ENCODE measurements at regions not wholly inside any gene's neighbourhood (a gene's known extent, or its start where the extent isn't known, plus 50 kb on each side); places are given as distances from the start of the nearest gene placed in this dataset.
"Not testable (repeated sequence)": the region's sequence is repeated elsewhere in the genome, so short reads cannot be mapped to it uniquely, and the experiment has no call there.

- DNase-seq (ENCODE audit: low spot score), result no peak
Observed at GRCh38 chr22:26769663-26770062, 112.3 kb downstream of the MIAT start.

DNA sequence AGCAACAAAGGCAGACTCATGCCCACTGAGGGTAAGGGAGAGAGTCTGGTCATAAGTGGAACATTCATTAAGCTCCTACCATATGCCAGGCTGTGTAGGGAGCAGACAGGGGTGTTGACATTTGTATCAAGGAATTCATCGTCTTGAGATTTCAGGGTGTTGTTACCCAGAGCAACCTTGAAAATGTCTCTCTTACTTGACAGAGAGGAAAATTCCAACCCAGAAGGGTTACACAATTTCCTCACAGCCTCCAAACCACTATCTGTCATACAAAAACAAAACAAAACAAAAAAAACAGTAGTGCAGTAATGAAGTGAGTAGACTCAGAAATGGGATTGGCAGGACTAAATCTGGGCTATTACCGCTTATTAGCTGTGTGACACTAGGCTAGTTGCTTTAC lies 113.2 kb downstream of the MIAT start:
- DNase-seq (ENCODE audit: low spot score), result no peak

DNA sequence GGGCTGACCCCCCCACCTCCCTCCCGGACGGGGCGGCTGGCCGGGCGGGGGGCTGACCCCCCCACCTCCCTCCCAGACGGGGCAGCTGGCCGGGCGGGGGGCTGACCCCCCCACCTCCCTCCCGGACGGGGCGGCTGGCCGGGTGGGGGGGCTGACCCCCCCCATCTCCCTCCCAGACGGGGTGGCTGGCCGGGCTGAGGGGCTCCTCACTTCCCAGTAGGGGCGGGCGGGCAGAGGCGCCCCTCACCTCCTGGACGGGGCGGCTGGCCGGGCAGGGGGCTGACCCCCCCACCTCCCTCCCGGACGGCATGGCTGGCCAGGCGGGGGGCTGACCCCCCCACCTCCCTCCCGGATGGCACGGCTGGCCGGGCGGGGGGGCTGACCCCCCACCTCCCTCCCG lies 115.7 kb downstream of the MIAT start:
- DNase-seq (ENCODE audit: low spot score), result not testable (repeated sequence)

DNA sequence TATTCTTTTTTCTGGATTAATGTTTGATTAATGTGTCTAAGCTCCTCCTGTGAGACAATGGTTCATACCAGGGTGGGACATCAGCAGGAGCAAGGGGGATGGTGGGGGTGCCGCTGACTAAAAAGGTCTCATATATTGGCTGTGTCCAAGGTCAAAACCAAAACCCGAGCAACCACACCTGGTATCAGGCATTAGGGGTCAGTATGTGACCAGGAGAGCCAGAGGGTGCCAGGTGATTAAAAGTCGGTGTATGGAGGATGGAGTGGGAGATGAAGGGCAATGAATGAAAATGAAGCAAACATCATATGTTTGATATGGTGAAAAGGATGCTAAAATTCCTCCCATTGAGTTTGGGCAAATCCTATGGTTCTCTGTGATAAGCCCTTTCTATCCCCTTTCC lies 118.0 kb downstream of the MIAT start:
- no peak for DNase-seq (ENCODE audit: low spot score)

DNA sequence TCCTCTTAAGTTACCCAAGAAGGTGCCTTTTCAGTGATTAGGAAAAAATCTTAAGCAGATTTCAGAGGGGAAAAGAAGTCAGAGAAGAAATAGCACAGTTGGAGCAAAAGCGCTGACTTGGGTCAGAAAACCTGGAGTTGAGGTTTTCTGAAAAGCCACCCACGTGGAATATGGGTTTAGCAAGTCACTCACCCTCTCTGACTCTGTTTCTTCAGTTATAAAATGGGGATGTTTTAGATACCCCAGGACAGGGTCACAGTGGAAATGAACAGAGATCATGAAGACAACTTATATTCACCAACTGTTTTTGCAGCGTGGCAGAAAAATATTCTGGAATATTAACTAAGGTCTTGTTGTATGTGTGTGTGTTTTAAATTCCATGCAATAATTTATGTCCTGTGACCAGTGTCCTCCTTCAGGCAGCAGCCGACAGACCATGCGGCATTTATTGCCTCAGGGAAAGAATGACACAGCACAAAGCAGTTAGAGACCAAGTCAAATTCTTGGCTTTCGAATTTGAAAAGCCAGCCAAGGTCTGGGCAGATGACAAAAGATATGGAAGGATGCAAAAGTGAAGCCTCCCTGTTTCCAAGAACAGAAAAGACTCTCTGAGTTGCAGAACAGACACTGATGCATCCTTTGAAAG lies 119.9 kb downstream of the MIAT start:
- no peak for DNase-seq (ENCODE audit: low spot score)

DNA sequence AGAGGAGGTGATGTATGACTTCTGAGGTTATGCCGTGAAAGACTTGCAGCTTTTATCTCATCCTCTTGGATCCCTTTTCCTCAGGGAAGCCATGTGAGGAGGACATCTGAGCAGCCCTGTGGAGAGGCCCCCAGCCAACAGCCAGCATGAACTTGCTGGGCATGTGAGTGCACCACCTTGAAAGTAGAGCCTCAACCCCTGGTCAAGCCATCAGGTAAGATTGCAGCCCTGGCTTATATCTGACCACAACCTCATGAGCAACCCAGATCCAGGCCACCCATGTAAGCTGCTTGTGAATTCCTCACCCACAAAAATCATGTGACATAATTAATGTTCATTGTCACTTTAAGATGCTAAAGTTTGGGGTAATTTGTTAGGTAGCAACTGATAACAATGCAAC lies 121.0 kb downstream of the MIAT start:
- no peak for DNase-seq (ENCODE audit: low spot score)

DNA sequence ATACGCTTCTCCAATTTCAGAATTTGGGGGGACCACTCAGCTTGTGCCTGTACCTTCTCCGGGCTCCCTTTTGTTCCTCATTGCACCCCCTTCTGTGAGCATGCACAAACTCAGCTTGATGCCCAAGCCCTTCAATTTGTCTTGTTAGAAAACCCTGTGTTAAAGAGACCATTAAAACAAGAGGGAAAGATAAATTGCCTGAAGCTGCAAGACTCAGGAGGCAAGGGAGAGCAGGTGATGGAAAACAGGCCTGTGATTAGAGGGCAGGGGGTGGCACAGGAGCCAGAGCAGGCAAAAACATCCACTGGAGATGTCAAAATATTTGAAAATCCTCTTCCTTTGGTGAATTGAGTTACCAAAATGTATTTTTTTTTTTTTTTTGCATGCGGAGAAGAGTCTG lies 121.7 kb downstream of the MIAT start:
- no peak for DNase-seq (ENCODE audit: low spot score)

- DNase-seq (ENCODE audit: low spot score), result no peak
Observed at GRCh38 chr22:26779929-26780328, 122.5 kb downstream of the MIAT start.

- DNase-seq (ENCODE audit: low spot score), result no peak
Observed at GRCh38 chr22:26780521-26780920, 123.1 kb downstream of the MIAT start.

GRCh38 chr22:26781062-26781461 lies 123.7 kb downstream of the MIAT start:
- DNase-seq (ENCODE audit: low spot score), result no peak

DNA sequence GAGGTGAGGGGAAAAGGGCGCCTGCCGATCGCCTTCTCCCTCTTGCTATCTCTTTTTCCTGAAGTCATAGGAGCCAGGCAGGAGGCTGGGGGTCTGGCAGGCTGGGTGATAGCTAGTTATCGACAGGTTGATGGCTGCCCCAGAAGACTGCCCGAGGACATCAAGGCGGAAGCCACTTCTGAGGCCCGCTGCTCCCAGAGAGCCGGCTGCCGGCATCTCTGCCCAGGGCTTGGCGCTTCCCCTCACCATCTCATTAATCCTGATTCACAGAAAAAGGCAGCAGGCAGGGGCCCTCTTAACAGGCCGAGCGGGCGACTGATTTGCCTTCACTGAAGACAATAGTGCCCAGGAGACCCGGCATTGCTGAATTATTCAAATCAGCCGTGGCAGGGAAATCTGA lies 124.2 kb downstream of the MIAT start:
- no peak for DNase-seq (ENCODE audit: low spot score)

- DNase-seq (ENCODE audit: low spot score), result no peak
Observed at GRCh38 chr22:26783885-26784284, 126.5 kb downstream of the MIAT start.

GRCh38 chr22:26784772-26785171 lies 127.4 kb downstream of the MIAT start:
- DNase-seq (ENCODE audit: low spot score), result no peak

- DNase-seq (ENCODE audit: low spot score), result no peak
Observed at GRCh38 chr22:26785932-26786331, 128.5 kb downstream of the MIAT start.

- no peak for DNase-seq (ENCODE audit: low spot score)
Observed at GRCh38 chr22:26786398-26786797, 129.0 kb downstream of the MIAT start.

DNA sequence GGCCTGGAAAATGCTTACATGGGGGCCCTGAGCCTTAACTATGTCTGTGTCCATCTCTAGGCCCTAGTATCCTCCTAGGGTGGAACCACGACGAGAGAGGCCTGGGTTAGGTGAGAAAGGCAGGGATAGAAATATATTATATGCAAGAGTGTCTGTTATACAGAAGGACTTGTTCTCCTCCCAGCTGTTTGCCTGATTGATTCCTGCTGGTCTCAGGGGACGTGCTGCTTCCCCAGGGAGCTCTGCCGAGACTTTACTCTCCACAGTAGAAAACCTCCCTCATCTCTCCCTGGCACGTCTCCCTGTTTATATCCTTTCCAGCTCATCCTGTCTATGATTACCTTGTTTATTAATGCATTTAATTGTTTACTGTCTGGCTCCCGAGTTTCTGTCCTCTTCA lies 132.6 kb downstream of the MIAT start:
- no peak for DNase-seq (ENCODE audit: low spot score)

DNA sequence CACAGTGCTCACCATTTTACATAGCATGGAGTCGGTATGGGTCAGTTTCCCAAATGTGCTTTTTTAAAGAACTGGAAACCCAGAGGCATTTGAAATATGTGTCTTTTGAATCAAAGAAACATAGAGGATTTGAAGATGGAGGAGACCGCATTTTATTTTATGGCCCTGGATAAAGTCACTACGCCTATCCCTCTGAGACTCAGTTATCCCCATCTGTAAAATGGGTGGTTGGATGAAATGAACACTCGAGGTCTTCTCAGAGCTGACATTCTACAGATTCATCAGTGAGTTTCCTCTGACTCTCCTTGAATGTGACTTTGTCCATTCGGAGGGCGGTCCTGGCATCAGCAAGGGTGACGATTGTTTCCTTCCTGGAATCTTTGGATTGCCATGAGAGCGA lies 135.1 kb downstream of the MIAT start:
- DNase-seq (ENCODE audit: low spot score), result no peak

DNA sequence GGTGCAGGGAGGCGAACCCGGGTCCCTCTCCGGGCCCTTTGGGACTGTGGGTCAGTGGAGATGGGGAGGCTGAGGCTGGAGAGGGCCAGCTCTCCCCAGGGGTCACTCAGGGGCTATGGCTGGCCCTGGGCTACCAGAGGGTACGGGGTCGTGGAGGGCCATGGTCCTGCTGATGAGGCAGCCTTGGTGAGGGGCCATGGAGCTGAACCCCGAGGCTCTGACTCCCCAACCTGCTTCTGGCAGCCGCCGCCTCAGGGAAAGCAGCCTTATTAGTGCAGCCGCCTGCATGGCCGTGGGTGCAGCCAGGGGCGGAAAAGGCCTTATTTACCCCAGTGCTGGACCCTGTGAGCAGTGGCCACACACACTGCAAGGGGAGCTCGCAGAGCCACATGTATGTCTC lies 139.4 kb downstream of the MIAT start:
- DNase-seq (ENCODE audit: low spot score), result no peak

DNA sequence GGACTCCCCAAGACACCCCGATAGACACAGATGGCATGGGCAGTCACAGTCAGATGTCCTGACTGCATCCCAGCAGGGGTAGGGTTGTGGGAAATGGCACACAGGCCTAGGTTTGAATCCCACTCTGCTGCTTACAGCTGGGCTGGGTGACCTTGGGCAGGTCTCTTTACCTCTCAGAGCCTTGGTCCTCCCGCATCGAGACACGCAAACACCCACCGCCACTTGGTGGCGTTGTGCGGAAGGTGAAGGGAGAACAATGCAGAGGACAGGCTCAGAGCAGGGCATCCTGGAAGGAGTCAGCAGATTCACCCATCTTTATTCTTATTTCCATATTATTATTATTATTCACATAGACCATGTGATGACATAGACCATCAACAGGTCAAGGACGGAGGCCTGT lies 140.5 kb downstream of the MIAT start:
- peak; percentile 39 for DNase-seq (ENCODE audit: low spot score)

DNA sequence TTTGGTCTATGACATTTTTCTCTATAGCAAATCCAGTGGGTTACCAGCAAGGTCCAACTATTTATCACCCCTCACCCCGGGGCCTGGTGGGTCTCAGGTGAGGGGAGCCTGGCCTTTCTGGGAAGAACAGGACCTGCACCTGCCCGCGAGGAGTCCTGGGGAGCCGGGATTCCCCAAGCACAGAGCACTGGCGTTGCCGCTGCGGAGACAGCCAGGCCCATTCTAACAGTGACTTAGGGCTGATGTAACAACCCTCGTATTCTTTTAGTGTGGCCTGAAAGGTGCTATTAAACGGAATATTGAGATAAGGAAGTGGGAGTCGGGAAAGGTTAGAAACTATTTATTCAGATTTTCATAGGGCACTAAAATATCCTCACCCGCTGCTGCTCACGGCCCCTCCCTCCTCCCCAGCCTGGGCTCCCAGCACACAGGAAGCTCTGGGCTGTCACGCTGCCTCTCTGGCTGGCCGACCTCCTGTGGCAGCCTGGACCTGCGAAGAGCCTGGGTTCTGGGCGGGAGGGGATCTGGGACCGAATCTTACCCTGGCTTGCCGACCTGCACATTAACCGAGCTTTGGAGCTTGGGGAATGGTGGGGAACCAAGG lies 141.2 kb downstream of the MIAT start:
- DNase-seq (ENCODE audit: low spot score), result no peak

DNA sequence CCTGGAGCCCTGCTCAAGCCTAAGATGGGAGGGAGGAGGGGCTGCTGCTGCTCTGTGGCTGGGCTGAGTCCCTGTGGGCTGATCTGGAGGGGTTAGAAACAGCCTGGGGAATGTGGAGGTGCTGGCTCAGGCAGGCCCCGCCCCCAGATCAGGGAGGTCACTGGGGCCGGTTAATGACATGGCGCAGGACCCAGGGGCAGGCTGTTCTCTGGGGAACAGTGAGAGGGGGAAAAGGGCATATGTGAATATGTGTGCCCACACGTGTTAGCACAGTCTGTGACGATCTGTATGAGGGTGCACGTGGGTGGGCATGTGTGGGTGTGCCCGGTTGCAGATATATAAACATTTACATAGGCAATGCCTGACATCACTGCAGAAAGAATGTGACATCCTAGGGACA lies 143.5 kb downstream of the MIAT start:
- no peak for DNase-seq (ENCODE audit: low spot score)

DNA sequence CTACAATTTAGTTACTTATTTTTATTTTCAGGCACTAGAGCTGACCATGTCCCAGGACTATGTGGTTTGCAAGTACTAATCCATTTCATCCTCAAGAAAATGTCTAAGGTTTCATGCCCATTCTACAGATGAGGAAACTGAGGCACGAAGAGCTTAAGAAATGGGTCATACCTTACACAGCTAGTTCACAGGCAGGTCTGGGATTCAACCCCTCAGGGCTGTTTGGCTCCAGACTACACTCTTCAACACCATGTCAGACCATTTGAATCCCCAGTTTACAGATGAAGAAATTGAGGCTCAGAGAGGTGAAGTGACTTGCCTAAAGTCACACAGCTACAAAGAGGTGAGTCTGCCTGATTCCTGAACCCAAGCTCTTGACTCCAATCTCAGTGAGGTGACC lies 144.1 kb downstream of the MIAT start:
- no peak for DNase-seq (ENCODE audit: low spot score)

- no peak for DNase-seq (ENCODE audit: low spot score)
Observed at GRCh38 chr22:26804315-26804714, 146.9 kb downstream of the MIAT start.

DNA sequence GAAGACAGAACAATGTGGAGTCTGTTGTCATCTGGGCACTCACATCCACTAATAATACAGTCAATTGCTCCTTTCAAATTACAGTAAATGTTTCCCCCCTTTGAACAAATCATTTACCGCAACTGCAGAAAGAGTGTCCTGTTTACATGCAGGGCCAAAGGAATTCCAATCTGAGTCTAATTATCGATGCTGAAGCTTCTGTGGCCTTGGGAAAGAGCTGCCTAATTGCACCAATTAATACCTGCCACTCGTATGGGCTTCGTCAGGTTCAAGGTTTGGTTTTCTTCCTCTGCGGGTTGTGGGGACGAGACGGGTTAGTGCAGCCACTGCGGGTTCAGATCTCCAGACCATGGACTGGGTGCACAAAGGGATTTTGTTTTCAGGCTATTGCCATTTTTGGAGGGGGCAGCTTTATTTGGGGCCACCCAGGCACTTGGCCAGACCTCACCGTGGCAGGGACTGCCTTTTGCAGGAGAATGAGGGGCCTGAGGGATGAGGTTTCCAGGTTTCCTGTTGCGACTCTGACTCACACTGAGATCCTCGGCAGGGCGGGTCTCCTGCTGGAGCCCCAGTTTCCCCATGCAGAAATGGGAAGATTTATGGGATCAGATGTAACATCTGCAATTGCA lies 147.6 kb downstream of the MIAT start:
- no peak for DNase-seq (ENCODE audit: low spot score)
